Right lobe of liver (tissue), 4 donors: ENCODE measurements at regions not wholly inside any gene's neighbourhood (a gene's known extent, or its start where the extent isn't known, plus 50 kb on each side); places are given as distances from the start of the nearest gene placed in this dataset.

ENCODE experiments used
- POLR2A ChIP-seq: fragments of 450-650 bp; IDR thresholded peaks from one replicate; pipeline ENCODE4 v1.6.1; 2017; ENCODE audit warnings: antibody characterized with exemption, mild to moderate bottlenecking
- TF ChIP-seq, protein P1 (sequence below), 4 donors: fragments of 200-600 bp in 3 of 4; fragments of 450-650 bp in 1 of 4; IDR thresholded peaks; one replicate each; pipeline versions ENCODE4 v1.5.1 to v1.8.0; 2016 to 2022; ENCODE audit warnings: antibody characterized with exemption in 4 of 4, mild to moderate bottlenecking in 2 of 4
- donor health status: DM: no; HTN: no; CAD: no.
- donor health status: DM: no; HTN: no; CAD: no.
- donor health status: DM: no; HTN: yes; CAD: no.

DNA sequence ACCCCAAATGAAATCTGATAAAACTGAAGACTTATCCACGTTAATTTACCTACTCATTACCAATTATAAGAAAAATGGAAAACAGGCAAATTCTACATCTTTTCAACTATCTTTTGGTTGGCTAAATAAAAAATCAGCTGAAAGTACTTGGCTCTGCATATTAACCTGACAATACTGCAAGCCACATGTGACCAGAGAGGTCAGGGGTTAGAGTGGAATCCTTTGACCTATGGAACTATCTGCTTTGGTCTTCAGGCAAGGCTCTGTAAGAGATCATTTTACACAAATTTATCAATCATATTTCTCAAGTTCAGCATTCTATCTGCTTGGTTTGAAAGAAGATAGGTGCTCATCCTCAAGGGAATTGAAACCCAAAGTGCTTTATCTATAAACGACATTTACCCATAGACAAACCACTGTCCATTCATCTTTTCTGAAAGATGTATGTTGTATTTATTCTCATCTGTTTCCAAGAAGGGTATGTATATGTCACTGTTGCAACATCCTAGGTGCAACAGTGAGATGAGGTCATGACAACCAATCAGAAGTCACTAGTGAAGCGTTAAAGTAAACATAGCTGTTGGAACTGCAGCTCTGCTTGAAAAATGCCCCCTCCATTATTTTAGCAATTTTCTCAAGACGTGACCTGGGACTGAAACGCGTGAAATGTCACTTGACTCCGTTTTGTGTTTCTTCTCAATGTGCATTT, 144.9 kb upstream of the POU5F2 start:
- TF ChIP-seq POLR2A = no peak
- TF ChIP-seq, protein P1, sequence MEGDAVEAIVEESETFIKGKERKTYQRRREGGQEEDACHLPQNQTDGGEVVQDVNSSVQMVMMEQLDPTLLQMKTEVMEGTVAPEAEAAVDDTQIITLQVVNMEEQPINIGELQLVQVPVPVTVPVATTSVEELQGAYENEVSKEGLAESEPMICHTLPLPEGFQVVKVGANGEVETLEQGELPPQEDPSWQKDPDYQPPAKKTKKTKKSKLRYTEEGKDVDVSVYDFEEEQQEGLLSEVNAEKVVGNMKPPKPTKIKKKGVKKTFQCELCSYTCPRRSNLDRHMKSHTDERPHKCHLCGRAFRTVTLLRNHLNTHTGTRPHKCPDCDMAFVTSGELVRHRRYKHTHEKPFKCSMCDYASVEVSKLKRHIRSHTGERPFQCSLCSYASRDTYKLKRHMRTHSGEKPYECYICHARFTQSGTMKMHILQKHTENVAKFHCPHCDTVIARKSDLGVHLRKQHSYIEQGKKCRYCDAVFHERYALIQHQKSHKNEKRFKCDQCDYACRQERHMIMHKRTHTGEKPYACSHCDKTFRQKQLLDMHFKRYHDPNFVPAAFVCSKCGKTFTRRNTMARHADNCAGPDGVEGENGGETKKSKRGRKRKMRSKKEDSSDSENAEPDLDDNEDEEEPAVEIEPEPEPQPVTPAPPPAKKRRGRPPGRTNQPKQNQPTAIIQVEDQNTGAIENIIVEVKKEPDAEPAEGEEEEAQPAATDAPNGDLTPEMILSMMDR (IDR thresholded peaks at IDR 0.05) = no peak
